Activated CD8-positive, alpha-beta T cell treated with anti-CD3 and anti-CD28 coated beads for 36 hours (primary cell): ENCODE measurements at regions not wholly inside any gene's neighbourhood (a gene's known extent, or its start where the extent isn't known, plus 50 kb on each side); places are given as distances from the start of the nearest gene placed in this dataset.
"Not testable (repeated sequence)": the region's sequence is repeated elsewhere in the genome, so short reads cannot be mapped to it uniquely, and the experiment has no call there.

ENCODE experiments used
- ATAC-seq: fragments of 200-7000 bp; cut with Tn5 transposase; one replicate; pipeline ENCODE4 v1.10.0; 2021; ENCODE audit warnings: mild to moderate bottlenecking, moderate library complexity
- CTCF ChIA-PET: fragments of 350-600 bp; sonication (Branson Sonifier 250); formaldehyde crosslinking; loops from one replicate; lab custom pipeline; 2021; ENCODE audit warnings: antibody characterized with exemption; lab: Charles Lee
- POLR2A ChIA-PET: fragments of 350-600 bp; sonication (Branson Sonifier 250); formaldehyde crosslinking; loops from one replicate; lab custom pipeline; 2021; ENCODE audit warnings: antibody characterized with exemption; lab: Charles Lee
- DNase-seq: peaks from one replicate; pipeline ENCODE4 v3.0.0-alpha.2; 2020
- H3K27ac Mint-ChIP-seq: one replicate; pipeline ENCODE4 v1.8.0; 2021; ENCODE audit warnings: mild to moderate bottlenecking, mixed read lengths
- H3K27me3 Mint-ChIP-seq: one replicate; pipeline ENCODE4 v1.8.0; 2021; ENCODE audit warnings: mixed read lengths
- H3K36me3 Mint-ChIP-seq: one replicate; pipeline ENCODE4 v1.8.0; 2021; ENCODE audit warnings: low read depth, mixed read lengths
- H3K4me1 Mint-ChIP-seq: one replicate; pipeline ENCODE4 v1.8.0; 2021; ENCODE audit warnings: low read depth, mixed read lengths
- H3K4me3 Mint-ChIP-seq: one replicate; pipeline ENCODE4 v1.8.0; 2021; ENCODE audit warnings: mild to moderate bottlenecking, moderate library complexity, mixed read lengths
- H3K9me3 Mint-ChIP-seq: one replicate; pipeline ENCODE4 v1.8.0; 2021; ENCODE audit warnings: mixed read lengths
- intact Hi-C: fragments of 100-400 bp; cut with micrococcal nuclease; formaldehyde crosslinking; loops from one replicate; pipeline ENCODE4 v1.10.0; 2022
- TF ChIP-seq, protein P1 (sequence below): fragments of 200-600 bp; IDR thresholded peaks from one replicate; pipeline ENCODE4 v1.8.0; 2022; ENCODE audit warnings: antibody characterized with exemption, mild to moderate bottlenecking

DNA sequence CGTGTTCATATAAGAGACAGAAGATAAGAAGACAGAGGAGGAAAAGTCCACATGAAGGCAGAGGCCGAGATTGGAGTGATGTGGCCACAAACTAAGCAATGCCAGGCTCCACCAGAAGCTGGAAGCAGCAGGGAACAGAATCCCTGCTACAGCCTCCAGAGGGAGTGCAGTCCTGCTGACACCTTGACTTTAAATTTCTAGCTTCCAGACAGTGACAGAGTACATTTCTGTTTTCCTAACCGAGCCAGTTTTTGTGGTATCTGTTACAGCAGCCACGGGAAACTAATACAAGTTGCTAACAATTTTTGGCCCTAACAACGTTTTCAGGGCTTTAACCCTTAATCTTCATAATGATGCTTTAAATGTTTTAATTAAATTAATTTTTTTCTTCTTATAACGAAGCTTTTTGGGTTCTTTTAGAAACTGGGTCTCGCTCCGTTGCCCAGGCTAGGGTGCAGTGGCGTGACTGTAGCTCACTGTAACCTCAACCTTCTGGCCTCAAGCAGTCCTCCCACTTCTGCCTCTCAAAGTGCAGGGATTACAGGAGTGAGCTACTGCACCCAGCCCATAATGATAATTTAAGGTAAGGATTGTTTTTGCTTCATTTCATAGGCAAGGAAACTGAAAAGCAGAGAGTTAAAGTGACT is 202.3 kb upstream of the PROK2 start:
- ChIA-PET POLR2A (interaction anchor here (0.9 kb wide), 1 partner anchor 9 kb away, joined by 5 read pairs; no protein-coding TSS in a partner anchor), CTCF (interaction anchor here (1.1 kb wide), 1 partner anchor 113 kb away, joined by 3 read pairs; no protein-coding TSS in a partner anchor)
- intact Hi-C loops: no loop called here
- H3K27me3 Mint-ChIP-seq: peaks cover 2% of the 10 kb centered on the region
- ATAC-seq: no peak
- TF ChIP-seq, protein P1, sequence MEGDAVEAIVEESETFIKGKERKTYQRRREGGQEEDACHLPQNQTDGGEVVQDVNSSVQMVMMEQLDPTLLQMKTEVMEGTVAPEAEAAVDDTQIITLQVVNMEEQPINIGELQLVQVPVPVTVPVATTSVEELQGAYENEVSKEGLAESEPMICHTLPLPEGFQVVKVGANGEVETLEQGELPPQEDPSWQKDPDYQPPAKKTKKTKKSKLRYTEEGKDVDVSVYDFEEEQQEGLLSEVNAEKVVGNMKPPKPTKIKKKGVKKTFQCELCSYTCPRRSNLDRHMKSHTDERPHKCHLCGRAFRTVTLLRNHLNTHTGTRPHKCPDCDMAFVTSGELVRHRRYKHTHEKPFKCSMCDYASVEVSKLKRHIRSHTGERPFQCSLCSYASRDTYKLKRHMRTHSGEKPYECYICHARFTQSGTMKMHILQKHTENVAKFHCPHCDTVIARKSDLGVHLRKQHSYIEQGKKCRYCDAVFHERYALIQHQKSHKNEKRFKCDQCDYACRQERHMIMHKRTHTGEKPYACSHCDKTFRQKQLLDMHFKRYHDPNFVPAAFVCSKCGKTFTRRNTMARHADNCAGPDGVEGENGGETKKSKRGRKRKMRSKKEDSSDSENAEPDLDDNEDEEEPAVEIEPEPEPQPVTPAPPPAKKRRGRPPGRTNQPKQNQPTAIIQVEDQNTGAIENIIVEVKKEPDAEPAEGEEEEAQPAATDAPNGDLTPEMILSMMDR: no peak
- no peak overlapping the region for H3K4me3 Mint-ChIP-seq
- peaks cover 27% of the 10 kb centered on the region for H3K4me1 Mint-ChIP-seq
- no peak overlapping the region for H3K27ac Mint-ChIP-seq
- peaks cover 4% of the 10 kb centered on the region for H3K9me3 Mint-ChIP-seq
- H3K36me3 Mint-ChIP-seq: no peaks in the 10 kb centered on the region
- no peak for DNase-seq

DNA sequence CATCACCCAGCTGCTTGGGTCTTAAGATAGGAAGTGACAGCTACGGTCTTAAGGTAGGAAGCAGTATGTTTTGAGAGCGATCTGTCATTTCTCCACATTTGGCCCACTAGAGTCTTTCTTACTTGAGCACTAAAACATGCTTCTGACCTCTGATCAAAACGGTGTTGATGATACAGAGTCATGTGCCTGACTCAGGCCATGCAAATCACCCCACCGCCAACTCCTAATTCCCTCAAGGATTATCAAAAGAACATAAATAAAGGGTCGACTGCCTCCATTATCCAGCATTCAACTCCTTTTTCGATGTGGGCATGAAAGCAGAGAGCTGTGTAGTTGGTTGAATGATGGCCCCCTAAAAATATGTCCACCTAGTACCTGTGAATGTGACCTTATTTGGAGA is 201.7 kb upstream of the PROK2 start:
- TF ChIP-seq, protein P1: no peak
- Mint-ChIP-seq H3K4me1 (peaks cover 29% of the 10 kb centered on the region), H3K36me3 (no peaks in the 10 kb centered on the region), H3K27ac (no peak overlapping the region), H3K4me3 (no peak overlapping the region), H3K27me3 (peaks cover 2% of the 10 kb centered on the region), H3K9me3 (peaks cover 4% of the 10 kb centered on the region)
- POLR2A ChIA-PET: no interaction called here
- ATAC-seq (no peak), DNase-seq (no peak)
- intact Hi-C loops: no loop called here
- CTCF ChIA-PET: interaction anchor here (1.1 kb wide), 1 partner anchor 114 kb away, joined by 3 read pairs; no protein-coding TSS in a partner anchor

DNA sequence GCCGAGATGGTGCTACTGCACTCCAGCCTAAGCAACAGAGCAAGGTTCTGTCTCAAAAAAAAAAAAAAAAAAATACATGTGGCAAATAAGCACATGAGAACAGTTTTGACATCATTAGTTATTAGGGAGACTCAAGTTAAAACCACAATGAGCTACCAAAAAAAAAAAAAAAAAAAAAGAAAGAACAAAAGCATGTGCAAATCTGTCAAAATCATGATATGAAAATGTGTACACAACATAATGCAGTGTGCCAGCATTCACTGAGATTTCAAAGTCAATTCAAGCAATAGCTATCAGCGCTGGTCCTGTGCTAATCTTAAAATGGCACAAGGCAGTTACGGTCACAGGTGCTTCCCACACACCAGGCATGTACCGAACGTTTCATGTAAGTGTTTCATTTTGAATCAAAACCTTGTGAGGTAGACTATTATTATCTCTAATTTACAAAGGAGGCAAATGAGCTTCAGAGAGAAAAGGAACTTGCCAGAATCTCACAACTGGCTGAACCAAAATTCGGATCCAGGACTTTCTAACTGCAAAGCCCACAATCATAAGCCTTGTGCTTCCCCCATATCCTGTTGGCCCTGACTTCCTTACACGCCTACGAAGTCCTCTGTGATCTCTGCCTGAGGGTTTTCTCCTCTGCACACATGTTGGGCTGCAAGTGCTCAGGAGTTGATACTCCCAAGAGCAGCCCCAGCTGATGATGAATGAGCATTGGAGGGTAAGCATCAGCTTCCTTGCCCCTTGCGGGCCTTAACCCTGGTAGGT is 200.1 kb upstream of the PROK2 start:
- H3K27ac Mint-ChIP-seq: peak overlapping the region; percentile 46
- peaks cover 29% of the 10 kb centered on the region for H3K4me1 Mint-ChIP-seq
- TF ChIP-seq, protein P1: no peak
- no peaks in the 10 kb centered on the region for H3K9me3 Mint-ChIP-seq
- DNase-seq (peak; percentile 61), ATAC-seq (peak; percentile 73)
- ChIA-PET POLR2A (interaction anchor here (1.3 kb wide), 1 partner anchor 18 kb away, joined by 3 read pairs; no protein-coding TSS in a partner anchor), CTCF (interaction anchor here (1.0 kb wide), 1 partner anchor 256 kb away, joined by 3 read pairs; no protein-coding TSS in a partner anchor)
- H3K4me3 Mint-ChIP-seq: peak overlapping the region; percentile 2
- no peaks in the 10 kb centered on the region for H3K36me3 Mint-ChIP-seq
- intact Hi-C loops: no loop called here
- H3K27me3 Mint-ChIP-seq: peaks cover 5% of the 10 kb centered on the region

DNA sequence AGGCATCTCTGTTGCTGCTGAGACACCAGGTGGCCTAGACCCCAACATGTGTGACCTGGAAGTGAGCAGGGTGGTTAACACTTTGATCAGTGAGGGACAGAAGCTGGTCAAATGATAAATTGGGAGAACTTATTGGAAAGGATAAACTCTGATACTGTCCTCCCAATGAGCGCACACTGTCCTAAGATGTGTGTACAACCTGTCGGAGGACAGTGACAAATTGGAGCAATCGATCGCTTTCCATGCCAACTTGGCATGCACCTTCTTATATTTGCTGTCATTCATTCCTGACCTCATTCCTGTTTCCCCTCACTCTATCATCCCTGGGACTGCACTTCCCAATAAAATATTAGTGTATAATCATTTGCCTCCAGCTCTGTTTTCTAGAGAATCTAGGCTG is 198.7 kb upstream of the PROK2 start:
- CTCF ChIA-PET: interaction anchor here (1.1 kb wide), 2 partner anchors 109 to 682 kb away, joined by 3 read pairs; no protein-coding TSS in a partner anchor
- POLR2A ChIA-PET: interaction anchor here (1.0 to 1.3 kb wide), 2 partner anchors 17 to 24 kb away, joined by 3 to 4 read pairs; no protein-coding TSS in a partner anchor
- DNase-seq (no peak), ATAC-seq (no peak)
- peaks cover 10% of the 10 kb centered on the region for H3K27me3 Mint-ChIP-seq
- no peaks in the 10 kb centered on the region for H3K9me3 Mint-ChIP-seq
- peaks cover 32% of the 10 kb centered on the region for H3K4me1 Mint-ChIP-seq
- TF ChIP-seq, protein P1: no peak
- no peak overlapping the region for H3K27ac Mint-ChIP-seq
- no peak overlapping the region for H3K4me3 Mint-ChIP-seq
- intact Hi-C loops: no loop called here
- H3K36me3 Mint-ChIP-seq: no peaks in the 10 kb centered on the region

DNA sequence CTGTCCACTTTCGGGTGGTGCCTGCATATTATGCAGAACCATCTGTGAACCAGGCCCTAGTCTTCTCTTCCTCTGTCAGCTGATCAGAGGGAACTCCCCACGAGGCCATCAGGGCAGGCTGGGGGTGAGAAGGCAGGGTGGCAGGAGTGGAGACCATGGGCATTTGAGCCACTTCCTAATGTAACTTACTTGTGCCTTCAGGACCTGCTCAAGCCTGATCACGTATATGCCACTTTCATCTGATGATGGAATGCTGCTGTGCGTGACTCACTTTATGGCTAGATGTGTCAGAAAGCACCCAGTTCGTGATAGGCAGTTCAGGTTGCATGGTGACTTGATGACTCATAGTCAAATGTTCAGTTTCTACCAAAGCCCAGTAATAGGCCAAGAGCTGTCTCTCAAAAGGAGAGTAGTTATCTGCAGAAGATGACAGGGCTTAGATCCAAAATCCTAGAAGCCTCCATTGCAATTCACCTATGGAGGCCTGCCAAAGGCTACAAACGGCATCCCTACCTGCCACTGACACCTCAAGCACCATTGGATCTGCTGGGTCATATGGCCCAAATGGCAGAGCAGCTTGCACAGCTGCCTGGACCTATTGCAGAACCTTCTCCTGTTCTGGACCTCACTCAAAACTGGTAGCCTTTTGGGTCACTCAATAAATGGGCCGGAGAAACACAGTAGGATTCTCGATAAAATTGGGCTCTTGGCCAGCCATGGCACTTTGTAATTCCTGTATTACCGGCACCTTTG is 197.7 kb upstream of the PROK2 start:
- peak overlapping the region; percentile 13 for H3K27ac Mint-ChIP-seq
- peaks cover 40% of the 10 kb centered on the region for H3K4me1 Mint-ChIP-seq
- H3K36me3 Mint-ChIP-seq, intact Hi-C loops, H3K4me3 Mint-ChIP-seq, H3K9me3 Mint-ChIP-seq, ATAC-seq: not testable (repeated sequence)
- peaks cover 11% of the 10 kb centered on the region for H3K27me3 Mint-ChIP-seq
- ChIA-PET POLR2A (interaction anchor here (1.0 kb wide), 1 partner anchor 23 kb away, joined by 4 read pairs; no protein-coding TSS in a partner anchor), CTCF (interaction anchor here (1.1 kb wide), 1 partner anchor 683 kb away, joined by 3 read pairs; no protein-coding TSS in a partner anchor)
- peak; percentile 80 for DNase-seq
